CD14-positive monocyte (primary cell): ENCODE measurements at regions not wholly inside any gene's neighbourhood (a gene's known extent, or its start where the extent isn't known, plus 50 kb on each side); places are given as distances from the start of the nearest gene placed in this dataset.

Experiments
- DNase-seq, 3 donors: peaks; one replicate each; pipeline ENCODE4 v3.0.0-alpha.2; 2011 to 2022
- H2AFZ ChIP-seq: 2 replicates; pipeline ENCODE4 v1.6.0; 2012; ENCODE audit warnings: mild to moderate bottlenecking, low read depth, low read length, inconsistent platforms; ENCODE audit not compliant: insufficient read depth, poor library complexity, severe bottlenecking
- H3K27ac ChIP-seq, 2 donors: 1 replicate in 1 of 2; 2 replicates in 1 of 2; pipeline ENCODE4 v1.5.1; 2012 to 2013; ENCODE audit warnings: low read length in 2 of 2, control low read depth in 1 of 2, inconsistent platforms in 1 of 2, low read depth in 1 of 2, mild to moderate bottlenecking in 1 of 2
- H3K27me3 ChIP-seq, 2 donors: one replicate each; pipeline versions ENCODE4 v1.6.0 to v1.6.1; 2011 to 2013; ENCODE audit warnings: low read length in 2 of 2; ENCODE audit not compliant: control insufficient read depth in 2 of 2, insufficient read depth in 2 of 2
- H3K36me3 ChIP-seq, 2 donors: replicated peaks in 1 of 2; 1 replicate in 1 of 2; 2 replicates in 1 of 2; pipeline versions ENCODE4 v1.5.1 to v1.6.1; 2012 to 2013; ENCODE audit warnings: low read length in 2 of 2, control low read depth in 1 of 2, inconsistent platforms in 1 of 2, mild to moderate bottlenecking in 1 of 2; ENCODE audit not compliant: insufficient read depth in 2 of 2, control insufficient read depth in 1 of 2
- H3K4me1 ChIP-seq, 2 donors: 1 replicate in 1 of 2; 2 replicates in 1 of 2; pipeline versions ENCODE4 v1.5.1 to v1.6.1; 2012 to 2013; ENCODE audit warnings: low read length in 2 of 2, control low read depth in 1 of 2, inconsistent platforms in 1 of 2, mild to moderate bottlenecking in 1 of 2, moderate library complexity in 1 of 2; ENCODE audit not compliant: insufficient read depth in 2 of 2, control insufficient read depth in 1 of 2
- H3K4me2 ChIP-seq: replicated peaks from 2 replicates; pipeline ENCODE3; 2012; ENCODE audit warnings: low read length, moderate library complexity, mild to moderate bottlenecking; ENCODE audit not compliant: poor library complexity, severe bottlenecking; ENCODE audit errors: extremely low read depth
- H3K4me3 ChIP-seq, 3 experiments: fragments of 200-600 bp in 1 of 3; sonication (generic) in 1 of 3; replicated peaks in 1 of 3; 1 replicate in 2 of 3; 2 replicates in 1 of 3; pipeline ENCODE4 v1.5.1; 2011 to 2013; ENCODE audit warnings: low read length in 3 of 3, mild to moderate bottlenecking in 3 of 3, control low read depth in 2 of 3, low read depth in 2 of 3, inconsistent platforms in 1 of 3, moderate library complexity in 1 of 3
- H3K79me2 ChIP-seq: 2 replicates; pipeline ENCODE4 v1.6.0; 2012; ENCODE audit warnings: mild to moderate bottlenecking, control low read depth, inconsistent platforms, low read length, moderate library complexity; ENCODE audit not compliant: insufficient read depth
- H3K9ac ChIP-seq: 2 replicates; pipeline ENCODE4 v1.6.0; 2017; ENCODE audit warnings: low read length, mild to moderate bottlenecking; ENCODE audit not compliant: insufficient read depth, poor library complexity, severe bottlenecking
- H3K9me3 ChIP-seq, 2 donors: replicated peaks in 1 of 2; 1 replicate in 1 of 2; 2 replicates in 1 of 2; pipeline versions ENCODE4 v1.5.1 to v1.6.1; 2012 to 2013; ENCODE audit warnings: low read length in 2 of 2, control low read depth in 1 of 2; ENCODE audit not compliant: control insufficient read depth in 1 of 2, insufficient read depth in 1 of 2
- H4K20me1 ChIP-seq: 2 replicates; pipeline ENCODE4 v1.6.0; 2012; ENCODE audit warnings: mild to moderate bottlenecking, low read length, control low read depth, moderate library complexity; ENCODE audit not compliant: insufficient read depth
- H3K27ac Mint-ChIP-seq, 7 donors: one replicate each; pipeline ENCODE4 v1.8.0; 2020; ENCODE audit warnings: mild to moderate bottlenecking in 7 of 7, mixed read lengths in 7 of 7, moderate library complexity in 6 of 7, inconsistent platforms in 2 of 7
- H3K27me3 Mint-ChIP-seq, 3 donors: one replicate each; pipeline ENCODE4 v1.8.0; 2021 to 2022; ENCODE audit warnings: low read depth in 3 of 3, mild to moderate bottlenecking in 3 of 3, mixed read lengths in 3 of 3, moderate library complexity in 3 of 3, inconsistent platforms in 1 of 3
- H3K36me3 Mint-ChIP-seq, 2 donors: one replicate each; pipeline ENCODE4 v1.8.0; 2020; ENCODE audit warnings: mixed read lengths in 2 of 2, inconsistent platforms in 1 of 2, mild to moderate bottlenecking in 1 of 2
- H3K4me1 Mint-ChIP-seq: one replicate; pipeline ENCODE4 v1.8.0; 2020; ENCODE audit warnings: mild to moderate bottlenecking, mixed read lengths
- H3K4me3 Mint-ChIP-seq, 2 donors: one replicate each; pipeline ENCODE4 v1.8.0; 2020; ENCODE audit warnings: mild to moderate bottlenecking in 2 of 2, mixed read lengths in 2 of 2, moderate library complexity in 1 of 2
- H3K9me3 Mint-ChIP-seq, 7 donors: one replicate each; pipeline ENCODE4 v1.8.0; 2020 to 2022; ENCODE audit warnings: mixed read lengths in 7 of 7, mild to moderate bottlenecking in 6 of 7, moderate library complexity in 6 of 7, inconsistent platforms in 2 of 7
- WGBS: methylation state at CpG from one replicate; pipeline ENCODE4 v1.1.5; 2013; ENCODE audit warnings: missing lambda C conversion rate; ENCODE audit not compliant: insufficient coverage; 5-methylcytosine and 5-hydroxymethylcytosine counted together
- intact Hi-C, 2 donors: fragments of 100-400 bp; cut with micrococcal nuclease; formaldehyde crosslinking; loops; one replicate each; pipeline versions ENCODE4 v1.15.0 to v1.15.1; 2023
- TF ChIP-seq, protein P1 (sequence below): fragments of 200-600 bp; IDR thresholded peaks from one replicate; pipeline ENCODE4 v1.8.0; 2022; ENCODE audit warnings: antibody characterized with exemption, mild to moderate bottlenecking

DNA sequence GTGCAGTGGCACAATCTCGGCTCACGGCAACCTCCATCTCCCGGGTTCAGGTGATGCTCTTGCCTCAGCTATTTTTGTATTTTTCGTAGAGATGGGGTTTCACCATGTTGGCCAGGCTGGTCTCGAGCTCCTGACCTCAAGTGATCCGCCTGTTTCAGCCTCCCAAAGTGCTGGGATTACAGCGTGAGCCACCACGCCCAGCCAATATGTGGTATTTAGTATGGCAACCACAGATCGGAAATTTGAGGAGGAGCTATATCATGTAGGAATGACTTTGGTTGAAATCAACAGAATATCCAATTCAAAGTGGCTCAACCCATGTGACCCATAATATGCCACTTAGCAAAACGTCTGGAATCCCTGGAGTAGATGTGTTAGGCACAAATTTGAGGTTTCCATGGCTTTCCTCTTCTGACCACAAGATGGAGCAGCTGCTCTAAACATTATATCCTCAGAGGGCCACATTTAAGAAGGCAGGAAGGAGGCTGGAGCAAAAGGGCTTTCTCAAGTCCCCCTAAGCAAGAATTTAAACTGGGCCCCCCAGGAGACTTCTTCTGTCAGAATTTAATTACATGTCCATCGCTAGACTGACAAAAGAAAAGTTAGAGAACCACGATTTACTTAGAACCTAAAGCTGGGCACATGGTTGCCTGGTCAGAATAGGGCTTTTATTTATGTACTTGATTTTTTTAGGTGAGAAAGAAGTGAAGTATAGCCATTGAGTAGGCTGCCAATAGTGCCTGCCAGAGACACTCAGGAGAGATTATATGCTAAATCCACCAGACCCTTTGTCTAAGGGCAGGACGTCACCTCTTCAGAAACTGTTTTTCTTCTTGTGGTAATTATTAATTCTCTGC, 49.6 kb upstream of the ITSN2 start:
- H3K9ac ChIP-seq: no peak overlapping the region
- TF ChIP-seq, protein P1, sequence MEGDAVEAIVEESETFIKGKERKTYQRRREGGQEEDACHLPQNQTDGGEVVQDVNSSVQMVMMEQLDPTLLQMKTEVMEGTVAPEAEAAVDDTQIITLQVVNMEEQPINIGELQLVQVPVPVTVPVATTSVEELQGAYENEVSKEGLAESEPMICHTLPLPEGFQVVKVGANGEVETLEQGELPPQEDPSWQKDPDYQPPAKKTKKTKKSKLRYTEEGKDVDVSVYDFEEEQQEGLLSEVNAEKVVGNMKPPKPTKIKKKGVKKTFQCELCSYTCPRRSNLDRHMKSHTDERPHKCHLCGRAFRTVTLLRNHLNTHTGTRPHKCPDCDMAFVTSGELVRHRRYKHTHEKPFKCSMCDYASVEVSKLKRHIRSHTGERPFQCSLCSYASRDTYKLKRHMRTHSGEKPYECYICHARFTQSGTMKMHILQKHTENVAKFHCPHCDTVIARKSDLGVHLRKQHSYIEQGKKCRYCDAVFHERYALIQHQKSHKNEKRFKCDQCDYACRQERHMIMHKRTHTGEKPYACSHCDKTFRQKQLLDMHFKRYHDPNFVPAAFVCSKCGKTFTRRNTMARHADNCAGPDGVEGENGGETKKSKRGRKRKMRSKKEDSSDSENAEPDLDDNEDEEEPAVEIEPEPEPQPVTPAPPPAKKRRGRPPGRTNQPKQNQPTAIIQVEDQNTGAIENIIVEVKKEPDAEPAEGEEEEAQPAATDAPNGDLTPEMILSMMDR: peak; percentile 80
- no peak overlapping the region for H2AFZ ChIP-seq
- Mint-ChIP-seq H3K4me3 (no peak overlapping the region), H3K9me3 (no peaks in the 10 kb centered on the region), H3K27me3 (peaks cover 0 to 9% (median 0%) of the 10 kb centered on the region in 3 donors), H3K27ac (no peak overlapping the region), H3K4me1 (no peaks in the 10 kb centered on the region), H3K36me3 (no peaks in the 10 kb centered on the region)
- no peaks in the 10 kb centered on the region for H3K4me1 ChIP-seq
- no peaks in the 10 kb centered on the region for H3K79me2 ChIP-seq
- 59% methylated on average over 8 of the region's 13 CpGs for WGBS
- H3K4me3 ChIP-seq: no peak overlapping the region
- H3K27ac ChIP-seq: no peak overlapping the region
- peak; percentile 37 to 58 (median 58) for DNase-seq
- intact Hi-C loops: loop anchor here (2.0 to 5.0 kb wide), 2 partner anchors 417 to 717 kb away; no protein-coding TSS in a partner anchor
- H4K20me1 ChIP-seq: no peaks in the 10 kb centered on the region
- H3K27me3 ChIP-seq: peaks cover 0 to 4% of the 10 kb centered on the region in 2 donors
- H3K36me3 ChIP-seq: no peaks in the 10 kb centered on the region
- no peaks in the 10 kb centered on the region for H3K9me3 ChIP-seq
- H3K4me2 ChIP-seq: no peak overlapping the region
